Femur (tissue), 1 donor: ENCODE measurements at regions not wholly inside any gene's neighbourhood (a gene's known extent, or its start where the extent isn't known, plus 50 kb on each side); places are given as distances from the start of the nearest gene placed in this dataset.

Experiments
- DNase-seq: peaks from one replicate; pipeline ENCODE4 v3.0.0-alpha.2; 2017

DNA sequence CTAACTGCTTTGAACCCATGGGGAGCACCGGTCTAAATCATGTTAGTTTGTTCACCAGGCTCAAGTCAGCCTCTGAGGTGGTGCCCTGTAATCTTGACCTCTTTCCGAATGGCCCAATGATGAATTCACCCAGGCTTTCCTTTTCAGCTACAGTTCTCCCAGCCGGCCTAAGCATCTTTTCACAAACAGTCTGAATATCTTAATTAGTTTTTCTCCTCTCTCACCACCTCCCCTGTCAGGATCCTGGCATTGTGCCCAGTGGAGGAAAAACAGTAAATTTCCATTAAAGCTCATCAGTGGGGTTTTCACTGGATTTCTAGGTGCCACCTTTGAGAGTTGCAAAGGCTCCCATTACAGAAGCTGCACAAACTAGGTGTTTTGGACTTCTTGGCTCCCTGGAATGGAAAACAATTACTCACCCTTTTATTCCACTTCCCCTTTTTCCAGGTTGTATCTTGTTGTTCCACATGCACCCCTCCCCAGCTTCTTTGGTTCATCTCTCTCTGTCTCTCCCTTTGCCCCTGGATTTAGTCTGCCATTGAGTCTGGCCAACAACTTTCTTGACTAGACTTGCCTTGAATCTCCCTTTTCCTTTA lies 69.4 kb upstream of the ADAMTSL1 start:
- DNase-seq = no peak

DNA sequence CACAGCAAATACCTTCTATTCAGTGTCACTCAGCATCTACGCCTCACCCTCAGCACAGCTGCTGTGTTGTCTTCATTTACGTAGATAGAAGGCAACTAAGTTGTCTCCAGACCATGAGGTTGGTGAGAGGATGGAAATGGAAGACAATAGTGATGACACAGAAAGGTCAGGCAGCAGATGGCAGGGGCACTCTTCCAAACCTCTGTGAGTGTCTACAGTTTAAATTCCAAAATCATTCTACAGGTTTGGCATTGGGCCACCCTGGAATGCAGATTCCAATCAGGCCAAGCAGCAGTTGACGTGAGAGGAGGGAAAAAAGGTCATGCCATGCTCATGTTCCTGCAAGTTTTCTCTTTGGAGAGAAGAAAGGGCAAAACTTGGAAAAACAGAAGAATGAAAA lies 68.7 kb upstream of the ADAMTSL1 start:
- DNase-seq = no peak

DNA sequence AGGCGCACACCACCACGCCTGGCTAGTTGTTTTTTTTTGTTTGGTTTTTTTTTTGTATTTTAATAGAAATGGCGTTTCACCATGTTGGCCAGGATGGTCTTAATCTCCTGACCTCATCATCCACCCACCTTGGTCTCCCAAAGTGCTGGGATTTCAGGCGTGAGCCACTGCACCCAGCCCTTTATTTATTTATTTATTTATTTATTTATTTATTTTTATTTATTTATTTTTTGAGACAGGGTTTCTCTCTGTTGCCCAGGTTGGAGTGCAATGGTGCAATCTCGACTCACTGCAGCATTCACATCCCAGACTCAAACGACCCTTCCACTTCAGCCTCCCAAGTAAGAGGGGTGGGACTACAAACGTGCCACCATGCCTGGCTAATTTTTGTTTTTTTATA lies 63.0 kb upstream of the ADAMTSL1 start:
- DNase-seq = no peak

DNA sequence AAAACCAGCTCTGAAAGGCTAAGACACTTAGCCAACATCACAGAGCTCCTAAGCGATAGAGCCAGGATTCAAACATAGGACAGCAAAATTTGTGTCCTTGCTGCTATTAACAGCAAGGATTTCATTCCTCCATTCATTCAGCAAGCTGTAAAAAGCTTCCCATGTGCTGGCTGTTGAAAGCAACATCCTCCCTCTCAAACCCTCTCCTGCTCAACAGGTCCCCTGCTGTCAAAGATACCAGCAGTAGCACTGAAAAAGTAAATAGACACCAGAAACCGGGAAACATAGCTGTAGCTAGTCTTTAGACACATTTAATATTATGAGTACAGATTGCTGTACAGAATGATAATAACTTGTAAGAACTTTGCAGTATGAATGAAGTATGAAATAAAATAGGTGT lies 52.6 kb upstream of the ADAMTSL1 start:
- DNase-seq = no peak

DNA sequence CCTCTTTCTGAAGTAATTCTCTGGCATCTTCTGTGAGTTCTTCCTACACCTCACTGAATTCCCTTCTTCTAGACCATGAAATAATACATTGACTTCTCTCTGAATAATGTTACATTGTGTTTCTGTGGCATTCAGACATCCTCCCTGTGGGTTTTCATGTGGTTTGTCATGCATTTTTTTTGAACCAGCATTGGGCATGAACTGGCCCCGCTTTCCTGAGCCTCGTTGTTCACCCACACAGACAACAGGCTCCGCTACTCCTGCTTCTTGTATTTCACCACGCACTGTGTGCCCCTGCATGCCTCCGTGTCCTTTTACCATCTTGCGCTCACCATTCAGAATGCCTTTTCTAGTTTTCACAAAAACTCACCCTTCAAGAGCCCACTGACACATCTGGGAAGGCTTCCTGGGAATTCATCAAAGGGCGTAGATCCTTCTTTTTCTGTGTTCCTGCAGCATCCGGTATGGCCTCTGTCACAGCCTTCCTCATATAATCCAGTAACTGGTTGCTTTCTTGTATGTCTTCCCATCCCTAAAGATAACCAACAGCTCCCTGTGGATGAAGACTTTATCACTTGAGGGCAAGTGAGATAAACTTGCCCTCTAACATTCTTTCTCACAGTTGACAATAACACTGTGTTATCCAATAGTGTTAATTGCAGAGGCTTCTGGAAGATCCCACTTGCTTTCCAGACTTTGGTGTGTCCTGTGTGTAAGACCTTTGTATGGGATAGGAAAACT lies 51.5 kb upstream of the ADAMTSL1 start:
- no peak for DNase-seq

DNA sequence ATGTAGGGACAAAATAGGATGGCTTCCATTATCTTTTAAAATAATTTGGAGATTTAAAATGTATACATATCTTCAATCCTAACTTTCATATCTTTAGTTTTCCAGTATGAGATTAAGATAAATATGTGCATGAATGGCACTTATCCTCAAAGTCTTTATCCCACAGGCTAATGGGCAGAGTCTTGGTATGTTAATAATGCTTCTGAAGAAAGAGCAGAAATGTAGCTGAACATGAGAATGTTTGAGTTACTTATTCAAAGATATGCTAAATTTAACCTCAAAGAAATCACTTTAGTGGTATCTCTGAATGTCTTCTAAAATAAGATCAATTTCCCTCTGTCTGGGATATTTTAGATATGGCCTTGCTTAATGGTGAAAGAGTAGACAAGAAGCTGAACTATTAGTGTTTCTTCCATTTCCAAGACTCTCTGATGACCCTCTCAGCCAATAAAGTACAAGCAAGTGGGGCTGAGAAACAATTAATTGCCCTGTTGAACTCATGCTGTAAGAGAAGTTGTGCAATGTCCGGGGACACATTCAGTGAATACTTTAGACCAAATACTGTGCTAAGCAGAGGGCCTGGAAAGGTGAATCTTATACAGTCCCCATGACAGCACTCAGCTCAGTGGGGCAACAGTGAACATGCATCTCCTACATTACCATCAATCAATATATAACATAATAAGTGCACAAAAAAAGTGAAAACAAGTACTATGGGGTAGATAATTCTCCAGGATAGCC lies 50.0 kb upstream of the ADAMTSL1 start:
- DNase-seq = no peak
